H9 (cell line): ENCODE measurements at regions not wholly inside any gene's neighbourhood (a gene's known extent, or its start where the extent isn't known, plus 50 kb on each side); places are given as distances from the start of the nearest gene placed in this dataset.

Experiments
- DNase-seq: peaks from one replicate; pipeline ENCODE4 v3.0.0-alpha.2; 2017
- H2AFZ ChIP-seq: one replicate; pipeline ENCODE4 v1.6.1; 2013; ENCODE audit warnings: mild to moderate bottlenecking, low read length, control low read depth, moderate library complexity
- H2AK5ac ChIP-seq: 2 replicates; pipeline ENCODE4 v1.6.1; 2013; ENCODE audit warnings: low read length, control low read depth, mixed read lengths; ENCODE audit not compliant: insufficient read length
- H2BK120ac ChIP-seq: one replicate; pipeline ENCODE4 v1.6.1; 2013; ENCODE audit warnings: low read depth, mild to moderate bottlenecking, low read length, control low read depth, inconsistent platforms; ENCODE audit not compliant: poor library complexity, severe bottlenecking
- H2BK12ac ChIP-seq: 2 replicates; pipeline ENCODE4 v1.6.1; 2013; ENCODE audit warnings: low read length, control low read depth, mixed read lengths, low read depth; ENCODE audit not compliant: insufficient read length
- H2BK15ac ChIP-seq: 2 replicates; pipeline ENCODE4 v1.6.1; 2013; ENCODE audit warnings: low read depth, low read length, control low read depth
- H2BK20ac ChIP-seq: one replicate; pipeline ENCODE4 v1.6.1; 2013; ENCODE audit warnings: low read depth, mild to moderate bottlenecking, low read length, control low read depth, inconsistent platforms; ENCODE audit not compliant: poor library complexity, severe bottlenecking
- H2BK5ac ChIP-seq: 2 replicates; pipeline ENCODE4 v1.6.1; 2013; ENCODE audit warnings: low read length, control low read depth, mixed read lengths; ENCODE audit not compliant: insufficient read length
- H3K14ac ChIP-seq: 2 replicates; pipeline ENCODE4 v1.6.1; 2013; ENCODE audit warnings: low read length, control low read depth; ENCODE audit not compliant: insufficient read depth
- H3K18ac ChIP-seq: 2 replicates; pipeline ENCODE4 v1.6.1; 2013; ENCODE audit warnings: low read depth, mild to moderate bottlenecking, mixed read lengths, low read length, control low read depth; ENCODE audit not compliant: insufficient read length
- H3K23ac ChIP-seq: 2 replicates; pipeline ENCODE4 v1.6.1; 2013; ENCODE audit warnings: low read length, control low read depth, mixed read lengths, low read depth; ENCODE audit not compliant: insufficient read length
- H3K23me2 ChIP-seq: 2 replicates; pipeline ENCODE4 v1.6.1; 2013; ENCODE audit warnings: low read depth, mild to moderate bottlenecking, mixed read lengths, low read length, control low read depth; ENCODE audit not compliant: insufficient read length, poor library complexity, severe bottlenecking
- H3K27ac ChIP-seq: 2 replicates; pipeline ENCODE4 v1.5.1; 2013; ENCODE audit warnings: low read length, control low read depth, mixed read lengths, low read depth; ENCODE audit not compliant: insufficient read length
- H3K27me3 ChIP-seq: 2 replicates; pipeline ENCODE4 v1.6.1; 2013; ENCODE audit warnings: low read length, control low read depth, inconsistent platforms; ENCODE audit not compliant: insufficient read depth
- H3K4ac ChIP-seq: 2 replicates; pipeline ENCODE4 v1.6.1; 2013; ENCODE audit warnings: low read depth, mild to moderate bottlenecking, control low read depth, inconsistent platforms, low read length, moderate library complexity
- H3K4me1 ChIP-seq: 2 replicates; pipeline ENCODE4 v1.6.1; 2013; ENCODE audit warnings: low read length, control low read depth, inconsistent platforms; ENCODE audit not compliant: insufficient read depth
- H3K4me2 ChIP-seq: 2 replicates; pipeline ENCODE4 v1.6.1; 2013; ENCODE audit warnings: low read length, control low read depth, mixed read lengths; ENCODE audit not compliant: insufficient read length, insufficient read depth
- H3K56ac ChIP-seq: 2 replicates; pipeline ENCODE4 v1.6.1; 2013; ENCODE audit warnings: low read depth, mild to moderate bottlenecking, mixed read lengths, low read length, control low read depth; ENCODE audit not compliant: insufficient read length
- H3K79me1 ChIP-seq: 2 replicates; pipeline ENCODE4 v1.6.1; 2013; ENCODE audit warnings: low read depth, mild to moderate bottlenecking, moderate library complexity, low read length, control low read depth, inconsistent platforms; ENCODE audit not compliant: insufficient read depth, poor library complexity, severe bottlenecking
- H3K79me2 ChIP-seq: 2 replicates; pipeline ENCODE4 v1.6.1; 2013; ENCODE audit warnings: low read length, control low read depth, inconsistent platforms; ENCODE audit not compliant: insufficient read depth
- H3K9ac ChIP-seq: 2 replicates; pipeline ENCODE4 v1.6.1; 2013; ENCODE audit warnings: low read length, control low read depth, mixed read lengths; ENCODE audit not compliant: insufficient read length; ENCODE audit errors: extremely low read depth
- H3K9me3 ChIP-seq: one replicate; pipeline ENCODE4 v1.6.1; 2013; ENCODE audit warnings: low read depth, low read length, inconsistent platforms; ENCODE audit not compliant: control insufficient read depth
- H3T11ph ChIP-seq: one replicate; pipeline ENCODE4 v1.6.1; 2013; ENCODE audit warnings: mild to moderate bottlenecking, low read length, control low read depth, inconsistent platforms
- H4K20me1 ChIP-seq: one replicate; pipeline ENCODE4 v1.6.1; 2013; ENCODE audit not compliant: control insufficient read depth, insufficient read length, insufficient read depth
- H4K5ac ChIP-seq: 2 replicates; pipeline ENCODE4 v1.6.1; 2013; ENCODE audit warnings: low read depth, mild to moderate bottlenecking, mixed read lengths, low read length, control low read depth; ENCODE audit not compliant: insufficient read length
- H4K8ac ChIP-seq: replicated peaks from 2 replicates; pipeline ENCODE4 v1.6.1; 2013; ENCODE audit warnings: low read length, control low read depth, mixed read lengths, low read depth; ENCODE audit not compliant: insufficient read length
- H4K91ac ChIP-seq: 2 replicates; pipeline ENCODE4 v1.6.1; 2013; ENCODE audit warnings: low read depth, mild to moderate bottlenecking, moderate library complexity, mixed read lengths, low read length, control low read depth; ENCODE audit not compliant: insufficient read length
- H3K27ac Mint-ChIP-seq, 3 experiments: 2 replicates in 2 of 3; 3 replicates in 1 of 3; pipeline ENCODE4 v1.8.0; 2020 to 2021; ENCODE audit warnings: mixed read lengths in 3 of 3, mild to moderate bottlenecking in 1 of 3, moderate library complexity in 1 of 3
- H3K27me3 Mint-ChIP-seq: 2 replicates; pipeline ENCODE4 v1.8.0; 2021; ENCODE audit warnings: low read depth, mild to moderate bottlenecking, moderate library complexity, mixed read lengths
- H3K36me3 Mint-ChIP-seq, 3 experiments: 2 replicates in 2 of 3; 3 replicates in 1 of 3; pipeline ENCODE4 v1.8.0; 2020 to 2021; ENCODE audit warnings: low read depth in 3 of 3, mixed read lengths in 3 of 3; ENCODE audit not compliant: insufficient read depth in 1 of 3
- H3K4me1 Mint-ChIP-seq, 2 experiments: 2 replicates each; pipeline ENCODE4 v1.8.0; 2020; ENCODE audit warnings: mixed read lengths in 2 of 2
- H3K4me3 Mint-ChIP-seq, 2 experiments: 2 replicates in 1 of 2; 3 replicates in 1 of 2; pipeline ENCODE4 v1.8.0; 2020 to 2021; ENCODE audit warnings: mild to moderate bottlenecking in 2 of 2, mixed read lengths in 2 of 2, moderate library complexity in 1 of 2
- H3K9me3 Mint-ChIP-seq, 2 experiments: 2 replicates in 1 of 2; 3 replicates in 1 of 2; pipeline ENCODE4 v1.8.0; 2020; ENCODE audit warnings: mild to moderate bottlenecking in 2 of 2, mixed read lengths in 2 of 2, moderate library complexity in 1 of 2
- CTCF ChIP-seq: fragments of 200-600 bp; sonication (generic); conservative IDR thresholded peaks from 3 replicates; pipeline ENCODE4 v1.8.0; 2021; ENCODE audit warnings: antibody characterized with exemption, mild to moderate bottlenecking

- no peak overlapping the region for H2BK5ac ChIP-seq
- H3K23ac ChIP-seq, result no peak overlapping the region
- H3K27ac Mint-ChIP-seq, result no peak overlapping the region
- H3K27ac ChIP-seq, result no peak overlapping the region
- H2BK12ac ChIP-seq, result no peak overlapping the region
- H2BK15ac ChIP-seq, result no peak overlapping the region
- no peak overlapping the region for H4K8ac ChIP-seq
- H3K79me2 ChIP-seq, result no peaks in the 10 kb centered on the region
- H3K4me2 ChIP-seq, result no peak overlapping the region
- no peak overlapping the region for H3K14ac ChIP-seq
- DNase-seq, result no peak
- no peak for TF ChIP-seq CTCF
- no peaks in the 10 kb centered on the region; the same call in 1 of the 2 replicates for H3K4me1 ChIP-seq
- H3K23me2 ChIP-seq, result no peaks in the 10 kb centered on the region
- peaks cover 6 to 7% of the 10 kb centered on the region in 2 experiments; a peak in 3 of 5 replicates for H3K9me3 Mint-ChIP-seq
- H3K4ac ChIP-seq, result no peak overlapping the region
- no peak overlapping the region for H3K9ac ChIP-seq
- H4K20me1 ChIP-seq, result no peaks in the 10 kb centered on the region
- no peaks in the 10 kb centered on the region for H3K79me1 ChIP-seq
- no peak overlapping the region for H3K18ac ChIP-seq
- no peak overlapping the region for H3K56ac ChIP-seq
- no peak overlapping the region for H2BK20ac ChIP-seq
- H2AFZ ChIP-seq, result no peak overlapping the region
- H3K4me3 Mint-ChIP-seq, result no peak overlapping the region
- H3K4me1 Mint-ChIP-seq, result peaks cover 22 to 27% of the 10 kb centered on the region in 2 experiments
- no peak overlapping the region for H2BK120ac ChIP-seq
- no peak overlapping the region for H2AK5ac ChIP-seq
- no peaks in the 10 kb centered on the region; the same call in 1 of the 2 replicates for H3K27me3 ChIP-seq
- H3K9me3 ChIP-seq, result no peaks in the 10 kb centered on the region
- H4K5ac ChIP-seq, result no peak overlapping the region
- no peak overlapping the region for H4K91ac ChIP-seq
- no peak overlapping the region for H3T11ph ChIP-seq
- peaks cover 0 to 11% (median 0%) of the 10 kb centered on the region in 3 experiments; a peak in 3 of 7 replicates for H3K36me3 Mint-ChIP-seq
- peaks cover 2% of the 10 kb centered on the region; the same call in 1 of the 2 replicates for H3K27me3 Mint-ChIP-seq
Observed at GRCh38 chr13:96898212-96898611, 96.1 kb downstream of the OXGR1 start.
